Neural cell (in vitro differentiated cells): ENCODE measurements at regions not wholly inside any gene's neighbourhood (a gene's known extent, or its start where the extent isn't known, plus 50 kb on each side); places are given as distances from the start of the nearest gene placed in this dataset.

Experiments
- H2AFZ ChIP-seq: fragments of 200-600, 300-800 bp; sonication (generic), shearing (Covaris generic); 2 replicates; pipeline ENCODE4 v1.6.0; 2014; ENCODE audit warnings: low read depth, mild to moderate bottlenecking, antibody characterized with exemption, low read length, moderate library complexity
- H3F3A ChIP-seq: fragments of 200-600 bp; shearing (Covaris generic); 2 replicates; pipeline ENCODE4 v1.6.1; 2016; ENCODE audit warnings: mild to moderate bottlenecking, moderate library complexity, mixed read lengths, antibody characterized with exemption, low read length; ENCODE audit not compliant: insufficient read depth, poor library complexity, severe bottlenecking
- H3K27ac ChIP-seq: fragments of 200-600, 300-800 bp; sonication (generic), shearing (Covaris generic); 2 replicates; pipeline ENCODE4 v1.5.1; 2014; ENCODE audit warnings: mild to moderate bottlenecking, low read length, moderate library complexity
- H3K27me3 ChIP-seq: fragments of 300-800, 200-600 bp; sonication (generic), shearing (Covaris generic); 2 replicates; pipeline ENCODE4 v1.6.0; 2014; ENCODE audit warnings: mild to moderate bottlenecking, low read depth, low read length, moderate library complexity; ENCODE audit not compliant: insufficient read depth
- H3K36me3 ChIP-seq: fragments of 300-800, 200-600 bp; sonication (generic), shearing (Covaris generic); 2 replicates; pipeline ENCODE4 v1.5.1; 2014; ENCODE audit warnings: mild to moderate bottlenecking, antibody characterized with exemption, low read length, moderate library complexity; ENCODE audit not compliant: insufficient read depth
- H3K4me2 ChIP-seq: fragments of 300-800, 200-600 bp; sonication (generic), shearing (Covaris generic); 2 replicates; pipeline ENCODE4 v1.6.0; 2014; ENCODE audit warnings: mild to moderate bottlenecking, low read length
- H3K4me3 ChIP-seq: fragments of 300-800, 200-600 bp; sonication (generic), shearing (Covaris generic); 2 replicates; pipeline ENCODE4 v1.5.1; 2014; ENCODE audit warnings: mild to moderate bottlenecking, low read length, moderate library complexity
- H3K79me2 ChIP-seq: fragments of 200-600 bp; shearing (Covaris generic); replicated peaks from 2 replicates; pipeline ENCODE4 v1.6.0; 2014; ENCODE audit warnings: mild to moderate bottlenecking, low read length, moderate library complexity; ENCODE audit not compliant: insufficient read depth
- H3K9ac ChIP-seq: fragments of 300-800, 200-600 bp; sonication (generic), shearing (Covaris generic); 2 replicates; pipeline ENCODE4 v1.6.1; 2016; ENCODE audit warnings: mild to moderate bottlenecking, low read length, mixed read lengths
- H3K9me2 ChIP-seq: fragments of 200-600 bp; shearing (Covaris generic); 2 replicates; pipeline ENCODE4 v1.6.1; 2016; ENCODE audit warnings: mild to moderate bottlenecking, low read length, mixed read lengths; ENCODE audit not compliant: insufficient read depth
- H3K9me3 ChIP-seq: fragments of 200-600, 300-800 bp; sonication (generic), shearing (Covaris generic); 2 replicates; pipeline ENCODE4 v1.6.1; 2016; ENCODE audit warnings: mild to moderate bottlenecking, mixed run types, low read length, moderate library complexity, mixed read lengths
- H4K20me1 ChIP-seq: fragments of 200-600 bp; shearing (Covaris generic); 2 replicates; pipeline ENCODE4 v1.6.1; 2016; ENCODE audit warnings: mild to moderate bottlenecking, mixed run types; ENCODE audit not compliant: insufficient read depth
- CTCF ChIP-seq: fragments of 450-650 bp; IDR thresholded peaks from 2 replicates; pipeline ENCODE4 v1.5.1; 2014; ENCODE audit warnings: antibody characterized with exemption, mild to moderate bottlenecking, moderate library complexity; ENCODE audit not compliant: poor library complexity, severe bottlenecking
- EP300 ChIP-seq: fragments of 450-650 bp; conservative IDR thresholded peaks from 2 replicates; pipeline ENCODE4 v1.6.1; 2014; ENCODE audit warnings: antibody characterized with exemption, mild to moderate bottlenecking, moderate library complexity; ENCODE audit not compliant: poor library complexity, severe bottlenecking
- EZH2 ChIP-seq: fragments of 200-600, 300-800 bp; shearing (Covaris generic), sonication (generic); IDR thresholded peaks from 2 replicates; pipeline ENCODE4 v1.6.1; 2014; ENCODE audit warnings: antibody characterized with exemption, low read length, borderline replicate concordance, mild to moderate bottlenecking; ENCODE audit not compliant: insufficient read depth, poor library complexity, severe bottlenecking
- MXI1 ChIP-seq: fragments of 450-650 bp; conservative IDR thresholded peaks from 2 replicates; pipeline ENCODE4 v1.6.1; 2014; ENCODE audit warnings: antibody characterized with exemption, mild to moderate bottlenecking; ENCODE audit not compliant: poor library complexity, severe bottlenecking
- POLR2AphosphoS5 ChIP-seq: IDR thresholded peaks from 2 replicates; pipeline ENCODE4 v1.6.1; 2012
- RAD21 ChIP-seq: fragments of 450-650 bp; conservative IDR thresholded peaks from 2 replicates; pipeline ENCODE4 v1.6.1; 2014; ENCODE audit warnings: antibody characterized with exemption, mild to moderate bottlenecking, moderate library complexity
- REST ChIP-seq: IDR thresholded peaks from 2 replicates; pipeline ENCODE4 v1.6.1; 2012; ENCODE audit warnings: borderline replicate concordance
- SMC3 ChIP-seq: fragments of 450-650 bp; conservative IDR thresholded peaks from 2 replicates; pipeline ENCODE4 v1.6.1; 2014; ENCODE audit warnings: antibody characterized with exemption, mild to moderate bottlenecking, moderate library complexity; ENCODE audit not compliant: poor library complexity
- TAF1 ChIP-seq: IDR thresholded peaks from 2 replicates; pipeline ENCODE4 v1.6.1; 2012; ENCODE audit warnings: low read depth

- H3K27me3 ChIP-seq: no peaks in the 10 kb centered on the region
- H3K9me3 ChIP-seq: peaks cover 5% of the 10 kb centered on the region
- H2AFZ ChIP-seq: no peak overlapping the region
- H3F3A ChIP-seq: no peaks in the 10 kb centered on the region
- H3K4me3 ChIP-seq: no peak overlapping the region
- H3K27ac ChIP-seq: no peak overlapping the region
- no peak overlapping the region for H3K4me2 ChIP-seq
- H3K9me2 ChIP-seq: peaks cover 2% of the 10 kb centered on the region
- no peaks in the 10 kb centered on the region for H4K20me1 ChIP-seq
- TF ChIP-seq REST (no peak), SMC3 (no peak), RAD21 (no peak), CTCF (no peak), TAF1 (no peak), EZH2 (no peak), POLR2AphosphoS5 (no peak), EP300 (no peak), MXI1 (no peak)
- no peaks in the 10 kb centered on the region for H3K79me2 ChIP-seq
- H3K9ac ChIP-seq: no peak overlapping the region
- no peaks in the 10 kb centered on the region for H3K36me3 ChIP-seq
Observed at GRCh38 chr5:15037247-15037908, 165.8 kb upstream of the ANKH start.

GRCh38 chr5:15034379-15034778, 162.8 kb upstream of the ANKH start:
- H3K9me3 ChIP-seq: peaks cover 5% of the 10 kb centered on the region
- no peak for TF ChIP-seq MXI1
- TF ChIP-seq RAD21: no peak
- TF ChIP-seq EP300: no peak
- no peak for TF ChIP-seq POLR2AphosphoS5
- no peak for TF ChIP-seq TAF1
- TF ChIP-seq REST: no peak
- no peak for TF ChIP-seq SMC3
- no peak for TF ChIP-seq CTCF
- no peak for TF ChIP-seq EZH2
- H3K27me3 ChIP-seq: no peaks in the 10 kb centered on the region
- H3F3A ChIP-seq: no peaks in the 10 kb centered on the region
- H3K4me3 ChIP-seq: no peak overlapping the region
- H3K9me2 ChIP-seq: peaks cover 3% of the 10 kb centered on the region
- no peak overlapping the region for H3K27ac ChIP-seq
- no peak overlapping the region for H3K4me2 ChIP-seq
- H3K79me2 ChIP-seq: no peaks in the 10 kb centered on the region
- no peaks in the 10 kb centered on the region for H4K20me1 ChIP-seq
- H3K36me3 ChIP-seq: no peaks in the 10 kb centered on the region
- no peak overlapping the region for H3K9ac ChIP-seq
- no peak overlapping the region for H2AFZ ChIP-seq
